ENCODE measurements at regions not wholly inside any gene's neighbourhood (a gene's known extent, or its start where the extent isn't known, plus 50 kb on each side); places are given as distances from the start of the nearest gene placed in this dataset.

DNA sequence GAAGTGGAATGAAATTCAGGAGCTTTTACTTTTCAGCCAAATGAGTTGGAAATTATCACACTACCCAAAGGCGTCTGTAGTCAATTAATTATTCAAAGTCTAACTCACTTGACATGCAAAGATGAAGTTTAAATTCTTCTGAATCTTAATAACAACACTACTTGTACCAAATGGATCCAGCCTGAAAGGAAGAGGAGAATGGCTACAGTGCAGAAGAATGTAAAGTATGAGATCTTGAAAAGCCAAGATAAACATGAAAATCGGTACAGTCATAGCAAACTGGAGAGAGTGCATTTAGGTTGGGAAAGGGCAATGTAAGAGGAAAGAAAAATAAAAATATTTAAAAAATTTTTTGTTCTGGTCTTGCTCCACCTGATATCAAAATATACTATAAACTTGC lies 195.5 kb downstream of the SIM1 start:
- H3K9me2 ChIP-seq (ENCODE audit: insufficient read depth, low read length), result no peaks in the 10 kb centered on the region
- no peaks in the 10 kb centered on the region for H3F3A ChIP-seq (ENCODE audit: insufficient read depth, low read length, poor library complexity, severe bottlenecking)
- no peak overlapping the region for H3K4me2 ChIP-seq (ENCODE audit: low read length)
- TF ChIP-seq, protein P1, sequence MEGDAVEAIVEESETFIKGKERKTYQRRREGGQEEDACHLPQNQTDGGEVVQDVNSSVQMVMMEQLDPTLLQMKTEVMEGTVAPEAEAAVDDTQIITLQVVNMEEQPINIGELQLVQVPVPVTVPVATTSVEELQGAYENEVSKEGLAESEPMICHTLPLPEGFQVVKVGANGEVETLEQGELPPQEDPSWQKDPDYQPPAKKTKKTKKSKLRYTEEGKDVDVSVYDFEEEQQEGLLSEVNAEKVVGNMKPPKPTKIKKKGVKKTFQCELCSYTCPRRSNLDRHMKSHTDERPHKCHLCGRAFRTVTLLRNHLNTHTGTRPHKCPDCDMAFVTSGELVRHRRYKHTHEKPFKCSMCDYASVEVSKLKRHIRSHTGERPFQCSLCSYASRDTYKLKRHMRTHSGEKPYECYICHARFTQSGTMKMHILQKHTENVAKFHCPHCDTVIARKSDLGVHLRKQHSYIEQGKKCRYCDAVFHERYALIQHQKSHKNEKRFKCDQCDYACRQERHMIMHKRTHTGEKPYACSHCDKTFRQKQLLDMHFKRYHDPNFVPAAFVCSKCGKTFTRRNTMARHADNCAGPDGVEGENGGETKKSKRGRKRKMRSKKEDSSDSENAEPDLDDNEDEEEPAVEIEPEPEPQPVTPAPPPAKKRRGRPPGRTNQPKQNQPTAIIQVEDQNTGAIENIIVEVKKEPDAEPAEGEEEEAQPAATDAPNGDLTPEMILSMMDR (IDR thresholded peaks at IDR 0.05; ENCODE audit: poor library complexity, severe bottlenecking), result no peak
- TF ChIP-seq REST (IDR thresholded peaks at IDR 0.05; ENCODE audit: borderline replicate concordance) (no peak), EZH2 (IDR thresholded peaks at IDR 0.05; ENCODE audit: borderline replicate concordance, insufficient read depth, low read length, poor library complexity, severe bottlenecking) (no peak), EP300 (conservative IDR thresholded peaks at IDR 0.05; ENCODE audit: poor library complexity, severe bottlenecking) (no peak), SMC3 (conservative IDR thresholded peaks at IDR 0.05; ENCODE audit: poor library complexity) (no peak), RAD21 (conservative IDR thresholded peaks at IDR 0.05) (no peak), POLR2AphosphoS5 (IDR thresholded peaks at IDR 0.05) (no peak)
- no peaks in the 10 kb centered on the region for H3K79me2 ChIP-seq (replicated peaks; ENCODE audit: insufficient read depth, low read length)
- H3K9ac ChIP-seq (ENCODE audit: low read length), result no peak overlapping the region
- no peak overlapping the region for H3K4me3 ChIP-seq (ENCODE audit: low read length)
- H2AFZ ChIP-seq (ENCODE audit: low read depth, low read length), result no peak overlapping the region
- no peak overlapping the region for H3K27ac ChIP-seq (ENCODE audit: low read length)
- H3K9me3 ChIP-seq (ENCODE audit: low read length), result no peaks in the 10 kb centered on the region
- H3K36me3 ChIP-seq (ENCODE audit: insufficient read depth, low read length), result no peaks in the 10 kb centered on the region
- no peaks in the 10 kb centered on the region for H3K27me3 ChIP-seq (ENCODE audit: insufficient read depth, low read depth, low read length)
- H4K20me1 ChIP-seq (ENCODE audit: insufficient read depth), result no peaks in the 10 kb centered on the region

DNA sequence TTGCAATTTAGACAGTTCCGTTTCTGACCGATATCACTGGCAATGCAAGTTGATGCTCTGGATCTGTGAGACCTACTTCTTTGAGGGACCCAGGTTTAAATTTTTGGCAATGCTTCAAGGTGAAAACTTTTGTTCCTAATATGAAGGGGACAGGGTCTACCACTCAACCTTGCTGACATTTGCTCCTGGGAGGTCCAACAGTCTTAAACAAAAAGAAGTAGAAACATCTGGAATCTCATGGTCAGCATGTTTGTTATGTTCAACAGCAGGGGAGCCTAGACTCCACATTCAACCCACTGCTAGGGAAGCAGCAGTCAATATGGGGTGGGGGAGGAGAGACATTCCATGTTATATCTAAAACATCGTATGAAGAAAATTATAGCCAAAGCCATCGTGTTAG lies 196.4 kb downstream of the SIM1 start:
- no peaks in the 10 kb centered on the region for H3K36me3 ChIP-seq (ENCODE audit: insufficient read depth, low read length)
- H3K4me3 ChIP-seq (ENCODE audit: low read length), result no peak overlapping the region
- no peaks in the 10 kb centered on the region for H3K27me3 ChIP-seq (ENCODE audit: insufficient read depth, low read depth, low read length)
- H3K9me3 ChIP-seq (ENCODE audit: low read length), result no peaks in the 10 kb centered on the region
- H3K27ac ChIP-seq (ENCODE audit: low read length), result no peak overlapping the region
- H3K4me2 ChIP-seq (ENCODE audit: low read length), result no peak overlapping the region
- no peak for TF ChIP-seq POLR2AphosphoS5 (IDR thresholded peaks at IDR 0.05)
- TF ChIP-seq, protein P1 (IDR thresholded peaks at IDR 0.05; ENCODE audit: poor library complexity, severe bottlenecking), result no peak
- TF ChIP-seq RAD21 (conservative IDR thresholded peaks at IDR 0.05), result no peak
- no peak for TF ChIP-seq SMC3 (conservative IDR thresholded peaks at IDR 0.05; ENCODE audit: poor library complexity)
- no peak for TF ChIP-seq EZH2 (IDR thresholded peaks at IDR 0.05; ENCODE audit: borderline replicate concordance, insufficient read depth, low read length, poor library complexity, severe bottlenecking)
- TF ChIP-seq MXI1 (conservative IDR thresholded peaks at IDR 0.05; ENCODE audit: poor library complexity, severe bottlenecking), result no peak
- no peak for TF ChIP-seq EP300 (conservative IDR thresholded peaks at IDR 0.05; ENCODE audit: poor library complexity, severe bottlenecking)
- TF ChIP-seq TAF1 (IDR thresholded peaks at IDR 0.05; ENCODE audit: low read depth), result no peak
- no peak for TF ChIP-seq REST (IDR thresholded peaks at IDR 0.05; ENCODE audit: borderline replicate concordance)
- no peaks in the 10 kb centered on the region for H3F3A ChIP-seq (ENCODE audit: insufficient read depth, low read length, poor library complexity, severe bottlenecking)
- H3K79me2 ChIP-seq (replicated peaks; ENCODE audit: insufficient read depth, low read length), result no peaks in the 10 kb centered on the region
- H4K20me1 ChIP-seq (ENCODE audit: insufficient read depth), result no peaks in the 10 kb centered on the region
- no peak overlapping the region for H2AFZ ChIP-seq (ENCODE audit: low read depth, low read length)
- H3K9me2 ChIP-seq (ENCODE audit: insufficient read depth, low read length), result no peaks in the 10 kb centered on the region
- H3K9ac ChIP-seq (ENCODE audit: low read length), result no peak overlapping the region
